ENCODE measurements at regions not wholly inside any gene's neighbourhood (a gene's known extent, or its start where the extent isn't known, plus 50 kb on each side); places are given as distances from the start of the nearest gene placed in this dataset.

DNA sequence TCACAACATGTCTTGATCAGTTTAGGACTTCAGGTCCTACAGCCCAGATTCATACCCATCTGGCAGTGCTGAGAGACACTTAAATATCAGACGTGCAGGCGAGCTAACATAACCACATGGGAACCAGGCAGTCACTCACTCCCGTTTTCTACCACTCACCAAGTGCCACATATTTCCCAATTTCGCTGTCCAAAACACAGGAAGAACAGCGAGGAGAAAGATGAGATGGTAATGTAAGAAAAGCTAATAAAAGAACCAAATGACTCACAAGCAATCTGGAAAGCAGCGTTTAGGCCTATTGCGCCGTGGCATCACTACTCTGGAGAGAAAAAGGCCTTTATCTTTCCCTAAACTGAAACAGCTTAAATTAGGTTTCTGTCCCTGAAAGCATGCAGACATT lies 647.8 kb upstream of the SLC39A10 start:
- H3K4me1 ChIP-seq (ENCODE audit: control insufficient read depth, insufficient read depth, low read length) = no peaks in the 10 kb centered on the region
- DNase-seq (ENCODE audit: low read depth, low spot score) = no peak
- H3K36me3 ChIP-seq (ENCODE audit: control insufficient read depth, insufficient read depth, low read length) = no peaks in the 10 kb centered on the region
- no peaks in the 10 kb centered on the region for H3K27me3 ChIP-seq (ENCODE audit: control insufficient read depth, insufficient read depth, low read length)
- WGBS (ENCODE audit: insufficient coverage, insufficient read length) = no CpG with 5 or more reads among the region's 8 CpGs
- no peaks in the 10 kb centered on the region for H3K9me3 ChIP-seq (ENCODE audit: control insufficient read depth, insufficient read depth, low read length)
- no peak overlapping the region for H3K4me3 ChIP-seq (ENCODE audit: low read length)
- no peak overlapping the region for H3K27ac ChIP-seq (ENCODE audit: low read length)

DNA sequence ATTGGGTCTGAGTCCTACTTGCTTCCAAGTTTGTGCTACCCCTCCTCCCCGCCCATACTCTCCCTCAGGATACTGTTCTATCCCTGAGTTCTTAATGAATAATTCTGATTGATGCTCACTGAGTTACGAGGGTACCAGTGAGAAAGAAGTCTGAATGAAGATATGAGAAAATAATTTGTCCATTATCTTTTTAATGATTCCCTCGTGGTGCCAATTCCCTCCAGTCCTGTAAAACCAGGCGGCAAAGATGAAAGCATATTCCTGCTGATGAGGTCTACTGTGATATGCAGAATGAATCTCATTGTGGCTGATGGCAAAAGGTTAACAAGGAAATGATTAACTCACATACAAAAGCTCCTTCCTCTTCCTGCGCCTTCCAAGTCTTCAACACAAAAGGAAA lies 650.2 kb upstream of the SLC39A10 start:
- Histone ChIP-seq H3K4me1 (ENCODE audit: control insufficient read depth, insufficient read depth, low read length) (no peaks in the 10 kb centered on the region), H3K36me3 (ENCODE audit: control insufficient read depth, insufficient read depth, low read length) (no peaks in the 10 kb centered on the region), H3K4me3 (ENCODE audit: low read length) (no peak overlapping the region), H3K9me3 (ENCODE audit: control insufficient read depth, insufficient read depth, low read length) (no peaks in the 10 kb centered on the region), H3K27ac (ENCODE audit: low read length) (no peak overlapping the region), H3K27me3 (ENCODE audit: control insufficient read depth, insufficient read depth, low read length) (no peaks in the 10 kb centered on the region)
- WGBS (ENCODE audit: insufficient coverage, insufficient read length) = no CpG with 5 or more reads among the region's 5 CpGs
- no peak for DNase-seq (ENCODE audit: low read depth, low spot score)

DNA sequence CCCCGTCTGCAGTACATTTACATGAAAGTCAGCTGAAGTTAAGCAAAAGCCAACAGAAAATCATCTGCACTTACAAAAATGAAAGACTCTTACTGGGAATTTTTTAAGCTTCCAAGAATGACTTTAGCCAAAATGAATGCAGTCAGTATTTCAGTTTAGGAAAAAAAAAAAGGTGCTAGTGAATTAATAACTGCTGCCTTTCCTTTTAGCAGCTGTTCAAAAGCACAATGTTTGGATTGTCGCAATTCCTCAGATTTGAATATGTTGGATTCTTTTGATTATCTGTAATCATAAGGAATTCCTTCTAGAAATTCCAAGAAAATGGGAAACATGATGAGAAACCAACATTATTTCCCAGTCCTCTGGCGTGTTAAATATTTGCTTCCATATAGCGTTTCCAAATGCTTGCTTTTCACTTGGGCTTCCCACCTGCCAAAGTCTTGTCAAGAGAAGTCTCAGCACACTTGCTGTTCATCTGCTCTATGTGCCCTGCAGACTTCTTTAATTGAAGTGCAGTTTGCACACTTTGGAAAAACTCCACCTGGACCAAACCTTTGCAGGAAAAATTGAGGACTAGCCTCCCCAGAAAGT lies 653.0 kb upstream of the SLC39A10 start:
- no peaks in the 10 kb centered on the region for H3K27me3 ChIP-seq (ENCODE audit: control insufficient read depth, insufficient read depth, low read length)

DNA sequence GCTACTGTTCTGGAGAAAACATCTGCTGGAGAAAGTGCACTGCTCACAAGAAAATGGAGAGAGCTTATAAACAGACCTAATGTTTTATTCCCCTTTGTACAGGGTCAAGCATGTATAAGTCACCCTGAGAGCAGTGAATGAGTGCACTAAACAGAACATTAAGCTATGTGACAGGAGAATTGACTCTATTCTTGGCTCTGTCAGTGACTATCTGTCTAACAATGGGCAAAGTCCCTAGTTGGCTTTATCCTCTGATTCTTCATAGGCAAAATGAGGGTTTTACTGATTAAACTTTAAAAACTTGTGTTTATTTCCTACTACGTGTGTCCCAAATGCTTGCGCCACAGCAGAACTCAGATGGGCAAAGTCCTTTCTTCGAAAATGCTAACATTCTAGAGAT lies 655.1 kb upstream of the SLC39A10 start:
- no peaks in the 10 kb centered on the region for H3K36me3 ChIP-seq (ENCODE audit: control insufficient read depth, insufficient read depth, low read length)
- H3K9me3 ChIP-seq (ENCODE audit: control insufficient read depth, insufficient read depth, low read length) = no peaks in the 10 kb centered on the region
- no peaks in the 10 kb centered on the region for H3K27me3 ChIP-seq (ENCODE audit: control insufficient read depth, insufficient read depth, low read length)
- H3K27ac ChIP-seq (ENCODE audit: low read length) = no peak overlapping the region
- no peak for DNase-seq (ENCODE audit: low read depth, low spot score)
- WGBS (ENCODE audit: insufficient coverage, insufficient read length) = no CpG with 5 or more reads among the region's 3 CpGs
- H3K4me3 ChIP-seq (ENCODE audit: low read length) = no peak overlapping the region
- H3K4me1 ChIP-seq (ENCODE audit: control insufficient read depth, insufficient read depth, low read length) = no peaks in the 10 kb centered on the region

More for the DNA sequence above, 653.0 kb upstream of the SLC39A10 start:
- WGBS (ENCODE audit: insufficient coverage, insufficient read length) = no CpG with 5 or more reads among the region's 4 CpGs
- no peak for DNase-seq (ENCODE audit: low read depth, low spot score)
- Histone ChIP-seq H3K27ac (ENCODE audit: low read length) (no peak overlapping the region), H3K9me3 (ENCODE audit: control insufficient read depth, insufficient read depth, low read length) (no peaks in the 10 kb centered on the region), H3K4me3 (ENCODE audit: low read length) (no peak overlapping the region), H3K36me3 (ENCODE audit: control insufficient read depth, insufficient read depth, low read length) (no peaks in the 10 kb centered on the region), H3K4me1 (ENCODE audit: control insufficient read depth, insufficient read depth, low read length) (no peaks in the 10 kb centered on the region)

DNA sequence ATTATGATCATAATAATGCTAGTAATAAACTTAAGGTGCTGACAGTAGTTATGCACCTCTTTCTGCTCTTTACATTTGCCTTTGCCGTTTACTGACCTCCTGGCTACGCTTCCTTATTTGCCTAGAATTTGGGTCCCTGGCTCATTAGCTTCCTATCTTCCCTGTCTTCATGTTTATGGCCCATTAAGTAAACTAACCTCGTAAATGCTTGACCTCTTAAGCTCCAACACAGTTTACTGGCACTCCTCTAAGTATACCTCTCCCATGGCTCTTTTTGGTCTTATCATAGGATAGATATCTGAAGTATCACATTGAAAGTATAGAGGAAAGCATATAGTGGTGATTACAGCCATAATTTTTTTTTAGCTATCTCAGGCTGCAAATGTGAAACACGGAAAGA lies 657.3 kb upstream of the SLC39A10 start:
- Histone ChIP-seq H3K9me3 (ENCODE audit: control insufficient read depth, insufficient read depth, low read length) (no peaks in the 10 kb centered on the region), H3K27ac (ENCODE audit: low read length) (no peak overlapping the region), H3K4me1 (ENCODE audit: control insufficient read depth, insufficient read depth, low read length) (no peaks in the 10 kb centered on the region), H3K27me3 (ENCODE audit: control insufficient read depth, insufficient read depth, low read length) (no peaks in the 10 kb centered on the region), H3K4me3 (ENCODE audit: low read length) (no peak overlapping the region), H3K36me3 (ENCODE audit: control insufficient read depth, insufficient read depth, low read length) (no peaks in the 10 kb centered on the region)
- no peak for DNase-seq (ENCODE audit: low read depth, low spot score)
- no CpG with 5 or more reads among the region's 4 CpGs for WGBS (ENCODE audit: insufficient coverage, insufficient read length)

DNA sequence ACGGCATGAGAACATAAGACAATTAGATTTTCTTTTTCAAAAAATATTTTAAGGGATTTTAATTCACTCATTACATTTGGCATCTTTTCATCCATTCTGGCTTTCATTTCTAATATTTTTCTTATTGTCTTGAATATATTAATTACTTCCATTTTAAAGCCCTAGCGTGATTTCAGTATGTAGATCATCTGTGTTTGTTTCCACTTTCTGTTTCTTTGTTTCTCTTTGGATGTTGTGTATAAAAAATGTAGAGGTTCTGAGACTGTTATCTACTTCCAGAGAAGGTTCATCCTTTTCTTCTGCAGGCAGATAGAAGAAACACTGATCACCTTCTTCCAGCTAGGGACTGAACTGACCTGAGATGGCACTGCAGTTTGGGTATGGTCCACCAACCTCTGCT lies 664.4 kb upstream of the SLC39A10 start:
- no peak for DNase-seq (ENCODE audit: low read depth, low spot score)
- H3K36me3 ChIP-seq (ENCODE audit: control insufficient read depth, insufficient read depth, low read length) = no peaks in the 10 kb centered on the region
- H3K9me3 ChIP-seq (ENCODE audit: control insufficient read depth, insufficient read depth, low read length) = no peaks in the 10 kb centered on the region
- H3K4me1 ChIP-seq (ENCODE audit: control insufficient read depth, insufficient read depth, low read length) = no peaks in the 10 kb centered on the region
- no peak overlapping the region for H3K27ac ChIP-seq (ENCODE audit: low read length)
- H3K4me3 ChIP-seq (ENCODE audit: low read length) = no peak overlapping the region
- no peaks in the 10 kb centered on the region for H3K27me3 ChIP-seq (ENCODE audit: control insufficient read depth, insufficient read depth, low read length)
- no CpG with 5 or more reads among the region's 2 CpGs for WGBS (ENCODE audit: insufficient coverage, insufficient read length)

DNA sequence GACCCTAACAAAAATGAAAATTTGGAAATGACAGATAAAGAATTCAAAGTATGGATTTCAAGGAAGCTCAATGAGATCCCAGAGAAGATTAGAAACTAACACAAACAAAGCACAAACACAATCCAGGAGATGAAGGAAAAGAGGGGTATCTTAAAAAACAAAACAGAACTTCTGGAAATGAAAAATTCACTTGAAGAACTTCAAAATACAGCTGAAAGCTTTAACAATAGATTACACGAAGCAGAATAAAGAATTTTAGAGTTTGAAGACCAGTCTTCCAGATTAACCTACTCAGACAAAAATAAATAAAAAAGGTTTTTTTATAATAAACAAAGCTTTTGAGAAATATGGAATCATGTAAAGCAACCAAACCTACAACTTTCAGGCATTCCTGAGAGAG lies 671.8 kb upstream of the SLC39A10 start:
- Histone ChIP-seq H3K4me3 (ENCODE audit: low read length) (no peak overlapping the region), H3K4me1 (ENCODE audit: control insufficient read depth, insufficient read depth, low read length) (no peaks in the 10 kb centered on the region), H3K27me3 (ENCODE audit: control insufficient read depth, insufficient read depth, low read length) (no peaks in the 10 kb centered on the region), H3K36me3 (ENCODE audit: control insufficient read depth, insufficient read depth, low read length) (0 out of 2 replicates have a peak, but pooled peaks cover 2% of the 10 kb centered on the region), H3K27ac (ENCODE audit: low read length) (no peak overlapping the region), H3K9me3 (ENCODE audit: control insufficient read depth, insufficient read depth, low read length) (no peaks in the 10 kb centered on the region)
- no CpG with 5 or more reads among the region's 1 CpG for WGBS (ENCODE audit: insufficient coverage, insufficient read length)
- DNase-seq (ENCODE audit: low read depth, low spot score) = no peak

DNA sequence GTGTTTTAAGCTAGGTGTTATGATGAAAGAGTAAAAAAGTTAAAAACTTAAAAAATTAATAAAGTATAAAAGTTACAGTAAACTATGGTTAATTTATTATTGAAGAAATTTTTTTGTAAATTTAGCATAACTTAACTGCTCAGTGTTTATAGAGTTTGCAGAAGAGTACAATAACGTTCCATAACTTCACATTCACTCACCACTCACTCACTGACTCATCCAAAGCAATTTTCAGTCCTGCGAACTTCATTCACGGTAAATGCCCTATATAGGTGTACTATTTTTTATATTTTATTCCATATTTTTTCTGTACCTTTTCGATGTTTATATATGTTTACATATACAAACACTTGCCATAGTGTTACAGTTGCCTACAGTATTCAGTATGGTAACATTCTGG lies 694.8 kb upstream of the SLC39A10 start:
- no peak for DNase-seq (ENCODE audit: low read depth, low spot score)
- WGBS (ENCODE audit: insufficient coverage, insufficient read length) = no CpG with 5 or more reads among the region's 4 CpGs
- H3K36me3 ChIP-seq (ENCODE audit: control insufficient read depth, insufficient read depth, low read length) = no peaks in the 10 kb centered on the region
- H3K27me3 ChIP-seq (ENCODE audit: control insufficient read depth, insufficient read depth, low read length) = no peaks in the 10 kb centered on the region
- H3K27ac ChIP-seq (ENCODE audit: low read length) = no peak overlapping the region
- H3K9me3 ChIP-seq (ENCODE audit: control insufficient read depth, insufficient read depth, low read length) = no peaks in the 10 kb centered on the region
- H3K4me1 ChIP-seq (ENCODE audit: control insufficient read depth, insufficient read depth, low read length) = no peaks in the 10 kb centered on the region
- no peak overlapping the region for H3K4me3 ChIP-seq (ENCODE audit: low read length)

DNA sequence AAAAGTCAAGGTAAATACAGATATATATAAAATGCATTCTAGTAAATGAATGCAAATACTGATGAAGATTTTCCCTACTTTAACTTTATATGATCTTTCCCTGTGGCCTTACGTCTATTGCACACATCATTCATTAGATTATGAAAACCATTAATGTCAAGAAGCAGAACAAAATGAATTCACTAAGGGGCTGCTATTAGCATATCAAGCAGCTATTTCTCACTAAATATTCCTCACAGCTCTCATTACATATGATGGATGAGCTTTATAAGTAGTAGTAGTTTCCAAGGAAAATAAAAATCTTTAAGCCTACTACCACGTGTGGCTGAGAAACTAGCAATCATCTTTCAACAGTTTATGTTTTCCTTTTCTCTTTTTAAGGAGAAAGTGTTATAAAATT lies 702.8 kb upstream of the SLC39A10 start:
- no peak overlapping the region for H3K4me3 ChIP-seq (ENCODE audit: low read length)
- no peak for DNase-seq (ENCODE audit: low read depth, low spot score)
- H3K9me3 ChIP-seq (ENCODE audit: control insufficient read depth, insufficient read depth, low read length) = no peaks in the 10 kb centered on the region
- no peaks in the 10 kb centered on the region for H3K27me3 ChIP-seq (ENCODE audit: control insufficient read depth, insufficient read depth, low read length)
- H3K27ac ChIP-seq (ENCODE audit: low read length) = no peak overlapping the region
- H3K4me1 ChIP-seq (ENCODE audit: control insufficient read depth, insufficient read depth, low read length) = no peaks in the 10 kb centered on the region
- H3K36me3 ChIP-seq (ENCODE audit: control insufficient read depth, insufficient read depth, low read length) = no peaks in the 10 kb centered on the region
- no CpG with 5 or more reads among the region's 2 CpGs for WGBS (ENCODE audit: insufficient coverage, insufficient read length)

DNA sequence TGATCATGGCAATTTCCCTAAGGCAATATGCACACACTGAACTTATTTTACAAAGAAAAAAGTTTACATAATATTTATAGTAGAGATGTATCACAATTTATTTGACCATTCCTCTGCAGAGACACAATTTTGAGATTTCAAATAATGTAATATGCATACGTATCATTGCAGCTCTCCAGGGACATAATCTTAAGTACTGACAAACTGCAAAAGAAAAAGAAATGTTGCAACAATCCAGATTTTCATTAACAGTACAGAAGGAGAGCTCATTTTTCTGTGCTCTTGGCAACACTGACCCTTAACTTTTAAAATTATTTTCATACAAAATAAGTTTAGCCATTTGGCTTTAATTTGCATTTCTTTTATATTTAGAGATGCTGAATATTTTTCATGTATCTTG lies 710.2 kb upstream of the SLC39A10 start:
- Histone ChIP-seq H3K4me1 (ENCODE audit: control insufficient read depth, insufficient read depth, low read length) (no peaks in the 10 kb centered on the region), H3K27ac (ENCODE audit: low read length) (no peak overlapping the region), H3K27me3 (ENCODE audit: control insufficient read depth, insufficient read depth, low read length) (no peaks in the 10 kb centered on the region), H3K4me3 (ENCODE audit: low read length) (no peak overlapping the region), H3K9me3 (ENCODE audit: control insufficient read depth, insufficient read depth, low read length) (no peaks in the 10 kb centered on the region), H3K36me3 (ENCODE audit: control insufficient read depth, insufficient read depth, low read length) (no peaks in the 10 kb centered on the region)
- no CpG with 5 or more reads among the region's 1 CpG for WGBS (ENCODE audit: insufficient coverage, insufficient read length)
- no peak for DNase-seq (ENCODE audit: low read depth, low spot score)

DNA sequence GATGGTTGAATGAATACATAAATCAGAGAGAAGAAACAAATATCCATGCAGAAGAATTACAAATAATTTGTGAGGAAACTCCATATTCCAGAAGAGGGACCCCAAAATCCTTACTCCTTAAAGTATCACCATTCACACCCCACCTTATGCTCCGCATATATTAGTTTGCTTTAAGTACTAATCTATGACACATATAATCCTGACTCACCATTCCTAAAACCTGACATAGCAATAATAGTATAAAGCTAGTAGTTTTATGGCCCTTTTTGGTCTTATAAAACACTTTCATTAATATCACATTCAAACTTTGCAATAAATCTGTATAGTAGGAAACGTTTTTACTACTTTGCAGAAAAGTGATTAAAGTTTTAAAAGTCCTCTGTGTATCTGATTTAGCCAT lies 719.0 kb upstream of the SLC39A10 start:
- WGBS (ENCODE audit: insufficient coverage, insufficient read length) = no CpG with 5 or more reads among the region's 2 CpGs
- H3K36me3 ChIP-seq (ENCODE audit: control insufficient read depth, insufficient read depth, low read length) = no peaks in the 10 kb centered on the region

More for the DNA sequence above, 719.0 kb upstream of the SLC39A10 start:
- H3K27me3 ChIP-seq (ENCODE audit: control insufficient read depth, insufficient read depth, low read length) = no peaks in the 10 kb centered on the region
- no peaks in the 10 kb centered on the region for H3K4me1 ChIP-seq (ENCODE audit: control insufficient read depth, insufficient read depth, low read length)
- no peak for DNase-seq (ENCODE audit: low read depth, low spot score)
- no peak overlapping the region for H3K4me3 ChIP-seq (ENCODE audit: low read length)
- no peak overlapping the region for H3K27ac ChIP-seq (ENCODE audit: low read length)
- no peaks in the 10 kb centered on the region for H3K9me3 ChIP-seq (ENCODE audit: control insufficient read depth, insufficient read depth, low read length)

Data from iPS DF 6.9 (cell line).